RCC 7860 (cell line): ENCODE measurements at regions not wholly inside any gene's neighbourhood (a gene's known extent, or its start where the extent isn't known, plus 50 kb on each side); places are given as distances from the start of the nearest gene placed in this dataset.

ENCODE experiments used
- DNase-seq: peaks from one replicate; pipeline ENCODE4 v3.0.0-alpha.2; 2015; ENCODE audit warnings: low spot score
- FAIRE-seq: peaks from 2 replicates; lab custom pipeline; 2012; peaks lifted over from hg19 to GRCh38; lab: Jason Lieb, UNC

DNA sequence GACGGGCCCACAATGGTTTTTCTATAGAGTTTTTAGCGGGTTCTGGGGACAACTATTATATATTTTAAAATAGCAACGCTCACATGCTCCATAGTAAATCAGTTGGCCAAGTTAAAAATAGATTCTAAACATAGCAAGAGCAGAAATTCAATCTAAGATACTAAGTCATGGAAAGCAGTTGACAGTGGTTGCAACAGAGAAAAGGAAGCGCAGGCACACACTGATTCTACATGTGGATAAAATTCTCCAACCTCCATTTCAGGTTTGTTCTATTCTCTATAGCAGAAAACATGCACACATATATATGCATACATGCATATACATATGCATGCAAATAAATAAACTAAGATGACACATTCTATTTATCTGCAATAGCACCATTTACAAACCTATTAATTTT, 89.6 kb upstream of the HNRNPU start:
- FAIRE-seq (no peak), DNase-seq (no peak)

DNA sequence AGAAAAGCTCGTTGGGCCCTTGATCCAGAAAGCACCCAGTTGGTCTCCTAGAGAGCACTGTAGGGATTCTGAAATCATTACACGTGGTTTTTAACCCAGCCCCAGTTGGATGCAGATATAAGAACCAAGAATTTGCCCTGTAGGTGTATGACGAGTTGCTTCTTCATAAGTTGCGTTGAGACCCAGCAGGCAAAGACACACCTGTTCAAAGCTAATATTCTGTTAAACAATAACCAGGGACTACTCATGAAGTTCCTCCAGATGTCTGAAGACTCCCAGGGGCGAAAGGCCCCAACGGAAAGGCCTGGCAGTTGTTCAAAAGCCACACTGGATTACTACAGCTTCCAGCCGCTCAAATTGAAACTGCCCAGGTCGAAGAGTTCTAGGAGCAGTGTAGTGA, 88.6 kb upstream of the HNRNPU start:
- DNase-seq (no peak), FAIRE-seq (no peak)

DNA sequence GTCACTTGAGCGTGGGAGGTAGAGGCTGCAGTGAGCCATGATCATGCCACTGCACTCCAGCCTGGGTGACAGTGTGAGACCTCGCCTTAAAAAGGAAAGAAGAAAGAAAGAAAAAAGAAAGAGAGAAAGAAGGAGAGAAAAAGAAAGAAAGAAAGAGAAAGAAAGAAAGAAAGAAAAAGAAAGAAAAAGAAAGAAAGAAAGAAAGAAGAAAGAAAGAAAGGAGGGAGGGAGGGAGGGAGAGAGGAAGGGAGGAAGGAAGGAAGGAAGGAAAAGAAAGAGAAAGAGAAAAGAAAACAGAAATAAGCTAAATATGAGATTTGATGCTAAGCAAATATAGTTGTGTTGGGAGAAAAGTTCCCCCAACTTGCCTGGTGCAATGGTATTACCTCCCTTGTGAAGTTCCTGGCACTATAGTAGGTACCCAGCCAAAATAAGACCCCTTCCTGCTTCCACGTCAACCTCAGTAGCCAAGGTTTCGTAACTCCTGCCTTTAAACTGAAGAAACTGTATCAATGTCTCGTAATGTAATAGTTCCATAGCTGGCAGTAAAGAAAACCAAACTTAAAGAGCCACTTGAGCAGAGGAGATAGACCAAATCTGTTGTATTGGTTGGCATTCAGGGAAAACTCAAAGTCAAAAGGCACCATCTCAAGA, 88.1 kb upstream of the HNRNPU start:
- DNase-seq = no peak
- no peak for FAIRE-seq

DNA sequence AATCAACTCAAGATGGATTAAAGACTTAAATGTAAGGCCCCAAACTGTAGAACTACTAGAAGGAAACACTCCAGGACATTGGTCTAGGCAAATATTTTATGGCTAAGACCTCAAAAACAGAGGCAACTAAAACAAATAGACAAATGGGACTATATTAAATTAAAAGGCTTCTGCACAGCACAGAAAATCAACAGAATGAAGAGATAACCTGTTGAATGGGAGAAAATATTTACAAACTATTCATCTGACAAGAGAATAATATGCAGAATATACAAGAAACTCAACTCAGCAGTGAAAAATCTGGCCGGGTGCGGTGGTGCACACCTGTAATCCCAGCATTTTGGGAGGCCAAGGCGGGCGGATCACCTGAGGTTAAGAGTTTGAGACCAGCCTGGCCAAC, 84.1 kb upstream of the HNRNPU start:
- no peak for DNase-seq
- no peak for FAIRE-seq

DNA sequence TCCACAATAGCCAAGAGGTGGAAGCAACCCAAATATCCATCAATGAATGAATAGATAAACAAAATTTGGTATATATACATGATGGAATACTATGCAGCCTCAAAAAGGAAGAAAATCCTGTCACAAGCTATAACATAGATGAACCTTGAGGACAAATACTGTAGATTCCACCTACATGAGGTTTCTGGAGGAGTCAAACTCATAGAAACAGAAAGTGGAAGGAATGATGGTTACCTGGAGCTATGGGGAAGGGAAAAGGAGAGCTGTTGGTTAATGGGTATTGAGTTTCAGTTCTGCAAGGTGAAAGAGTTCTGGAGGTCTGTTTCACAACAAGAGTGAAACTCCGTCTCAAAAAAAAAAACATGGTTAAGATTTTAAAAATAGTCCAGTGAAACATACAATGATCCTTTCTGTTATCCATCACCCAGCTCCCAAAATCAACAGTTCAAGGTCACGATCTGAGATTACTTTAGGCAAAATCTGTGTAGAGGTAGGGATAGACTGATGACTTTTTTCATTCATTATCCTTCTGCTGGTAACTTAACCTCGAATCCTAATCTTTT, 80.8 kb upstream of the HNRNPU start:
- FAIRE-seq (no peak), DNase-seq (no peak)

DNA sequence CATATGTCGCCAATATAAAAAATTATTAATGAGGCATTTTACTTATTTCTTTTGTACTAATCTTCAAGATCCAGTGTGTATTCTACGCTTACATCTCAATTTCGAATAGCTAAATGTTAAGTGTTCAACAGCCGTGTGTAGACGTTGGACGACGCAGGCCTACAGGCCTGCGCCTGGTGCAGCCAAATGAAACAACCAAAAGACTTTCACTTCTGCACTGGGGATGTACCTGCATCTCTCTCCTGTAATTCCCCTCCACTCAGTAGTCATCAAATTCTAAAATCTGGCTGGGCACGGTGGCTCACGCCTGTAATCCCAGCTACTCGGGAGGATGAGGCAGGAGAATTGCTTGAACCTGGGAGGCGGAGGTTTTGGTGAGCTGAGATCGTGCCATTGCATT, 76.8 kb upstream of the HNRNPU start:
- FAIRE-seq (no peak), DNase-seq (no peak)

DNA sequence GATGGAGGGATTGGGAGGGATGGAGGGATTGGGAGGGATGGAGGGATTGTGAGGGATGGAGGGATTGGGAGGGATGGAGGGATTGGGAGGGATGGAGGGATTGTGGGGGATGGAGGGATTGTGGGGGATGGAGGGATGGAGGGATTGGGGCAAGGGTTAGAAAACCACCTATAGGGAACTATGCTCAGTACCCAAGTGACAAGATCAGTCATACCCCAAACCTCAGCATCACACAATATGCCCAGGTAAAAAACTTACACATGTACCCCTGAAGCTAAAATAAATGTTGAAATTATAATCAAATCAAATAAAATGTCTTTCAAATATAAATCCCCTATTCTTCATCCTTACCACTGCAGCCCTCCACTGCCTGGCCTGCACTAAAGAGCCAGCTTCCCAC, 72.8 kb upstream of the HNRNPU start:
- no peak for FAIRE-seq
- no peak for DNase-seq

DNA sequence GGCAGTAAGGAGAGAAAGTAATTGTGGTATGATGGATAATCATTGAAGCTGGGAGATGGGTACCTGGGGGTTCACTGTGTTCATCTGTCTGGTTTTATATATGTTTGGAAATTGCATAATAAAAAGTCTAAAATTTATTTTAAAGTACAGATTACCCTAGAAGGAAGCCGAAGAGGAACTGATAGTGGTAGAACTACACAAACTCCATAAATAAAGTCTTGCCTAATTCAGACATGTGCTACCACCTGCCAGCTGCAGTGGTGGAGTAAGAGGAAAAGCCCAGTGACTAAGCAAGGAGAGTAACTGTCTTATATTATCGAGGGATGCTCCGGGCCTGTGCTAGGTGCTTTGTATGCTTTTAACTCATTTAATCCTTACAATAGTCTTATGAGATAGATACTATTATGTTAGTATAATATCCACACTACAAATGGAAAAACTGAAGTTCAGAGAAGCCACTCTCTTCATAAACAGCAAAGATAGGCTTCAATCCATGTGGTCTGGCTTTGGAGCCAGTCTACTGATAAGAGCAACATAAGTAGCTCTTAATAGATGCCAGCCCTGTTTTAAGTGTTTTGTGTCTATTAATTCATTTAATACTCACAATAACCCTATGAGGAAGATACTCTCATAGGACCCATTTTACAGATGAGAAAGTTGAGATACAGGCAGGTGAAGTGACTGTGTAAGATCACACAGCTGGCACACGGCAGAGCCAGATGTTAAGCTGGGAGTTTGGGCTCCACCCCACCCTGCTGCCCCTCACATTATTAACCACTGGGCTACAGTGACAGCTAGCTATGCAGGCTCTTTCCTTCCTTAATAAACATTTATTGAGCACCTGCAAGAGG, 56.8 kb upstream of the HNRNPU start:
- DNase-seq = no peak
- FAIRE-seq = no peak

DNA sequence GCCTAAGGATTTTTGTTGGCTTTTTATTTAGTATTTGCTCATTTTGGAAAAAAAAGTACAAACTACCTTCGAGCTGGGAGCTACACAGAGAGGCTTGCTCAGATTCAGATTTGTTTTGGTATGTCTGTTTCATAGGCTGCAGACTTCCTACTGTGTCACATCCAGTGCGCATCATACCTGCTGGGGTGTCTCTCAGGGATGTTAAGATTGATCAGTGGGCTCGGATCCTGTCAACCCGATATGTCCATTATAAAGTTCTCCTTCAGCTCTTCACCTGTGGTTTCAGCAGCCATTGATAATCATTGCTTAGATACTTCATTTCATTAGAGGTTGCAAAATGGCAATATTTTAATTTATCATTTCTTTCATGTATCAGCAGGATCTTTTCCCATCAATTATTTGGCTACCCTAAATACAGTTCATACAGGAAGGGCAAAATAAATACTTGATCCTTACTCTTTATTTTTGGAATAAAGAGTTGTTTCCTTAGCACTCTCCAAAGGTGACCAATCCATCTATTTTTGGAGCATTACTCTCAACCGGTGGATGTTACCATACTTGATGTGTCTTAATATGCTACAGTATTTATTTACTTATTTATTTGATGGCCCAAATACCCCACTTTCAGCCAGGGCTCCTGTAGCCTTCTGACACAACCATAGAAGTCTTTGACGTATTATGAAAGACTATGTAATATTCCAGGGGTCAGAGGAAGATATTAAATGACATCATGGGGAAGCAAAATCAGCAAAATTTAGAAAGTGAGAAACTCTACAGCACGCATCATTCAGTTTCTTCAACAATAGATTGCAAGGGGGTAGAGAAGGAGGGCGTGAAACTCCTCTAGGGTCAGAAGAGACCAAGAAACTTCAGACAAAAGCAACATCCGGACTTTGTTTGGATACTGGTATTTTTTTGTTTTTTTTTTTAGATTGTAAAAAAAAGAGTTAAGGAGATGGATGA, 55.3 kb upstream of the HNRNPU start:
- FAIRE-seq (no peak), DNase-seq (no peak)

DNA sequence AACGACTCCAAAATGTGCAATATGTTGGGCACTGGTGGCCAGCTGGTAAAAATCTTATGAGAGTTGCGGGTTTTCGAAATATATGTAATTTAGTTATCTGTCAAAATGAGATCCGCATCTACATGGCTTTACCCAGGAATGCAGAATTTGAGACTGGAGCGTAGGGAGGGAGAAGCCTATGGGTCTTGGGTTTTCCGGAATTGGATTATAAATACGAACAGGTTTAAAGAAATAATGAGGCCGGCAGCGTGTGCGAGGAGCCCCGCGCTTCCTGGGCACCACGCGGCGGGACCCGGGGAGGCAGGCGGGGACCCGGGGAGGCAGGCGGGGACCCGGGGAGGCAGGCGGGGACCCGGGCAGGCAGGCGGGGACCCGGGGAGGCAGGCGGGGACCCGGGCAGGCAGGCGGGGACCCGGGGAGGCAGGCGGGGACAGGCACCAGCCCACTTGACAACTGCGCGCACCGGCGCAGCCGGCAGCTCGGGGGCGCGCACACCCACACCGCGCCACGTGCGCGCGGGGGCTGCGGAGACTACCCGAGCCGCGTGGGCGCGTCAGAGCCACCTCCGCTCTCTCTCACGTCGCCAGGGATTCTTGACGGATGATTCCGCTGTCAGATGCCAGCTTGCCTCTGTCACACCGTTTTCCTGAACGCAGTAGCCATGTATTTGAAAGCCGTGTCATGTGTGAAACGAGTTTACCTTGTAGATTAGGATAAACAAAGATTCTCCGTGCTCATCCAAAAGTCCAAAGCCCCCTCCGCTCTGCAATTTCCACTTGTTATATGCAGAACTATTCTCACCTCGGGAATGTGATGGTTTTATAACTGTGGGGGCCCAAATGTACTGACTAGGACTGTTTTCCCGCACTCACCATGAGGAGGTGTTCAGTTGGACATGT, 54.3 kb upstream of the HNRNPU start:
- FAIRE-seq = no peak
- DNase-seq = no peak

DNA sequence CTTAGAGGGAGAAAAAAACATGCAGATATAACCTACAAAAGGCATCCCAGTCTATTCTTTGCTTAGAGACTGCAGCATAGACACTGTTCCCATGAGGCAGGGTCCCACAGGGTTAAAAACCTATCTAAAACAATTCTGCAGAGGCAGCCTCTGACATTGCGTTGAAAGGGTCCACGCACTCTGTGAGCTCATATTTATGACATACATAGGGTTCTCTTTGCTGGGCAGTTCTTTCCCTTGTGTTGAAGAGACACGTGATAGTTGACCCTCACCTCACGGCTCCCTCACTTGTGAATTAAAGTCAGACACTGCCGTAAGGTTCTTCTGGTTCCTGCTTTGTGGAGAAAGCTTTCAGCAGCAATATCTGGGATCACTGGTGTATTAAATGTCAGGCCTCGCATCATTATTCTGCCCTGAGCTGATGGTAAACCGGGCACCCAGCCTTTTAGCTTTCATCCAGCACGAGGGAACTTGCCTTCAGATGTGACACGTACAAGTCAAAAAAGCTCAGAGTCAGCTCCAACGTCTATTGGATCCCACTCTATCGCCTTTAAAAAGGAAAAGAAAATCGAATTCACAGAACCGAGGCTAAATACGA, 52.8 kb upstream of the HNRNPU start:
- FAIRE-seq = no peak

DNA sequence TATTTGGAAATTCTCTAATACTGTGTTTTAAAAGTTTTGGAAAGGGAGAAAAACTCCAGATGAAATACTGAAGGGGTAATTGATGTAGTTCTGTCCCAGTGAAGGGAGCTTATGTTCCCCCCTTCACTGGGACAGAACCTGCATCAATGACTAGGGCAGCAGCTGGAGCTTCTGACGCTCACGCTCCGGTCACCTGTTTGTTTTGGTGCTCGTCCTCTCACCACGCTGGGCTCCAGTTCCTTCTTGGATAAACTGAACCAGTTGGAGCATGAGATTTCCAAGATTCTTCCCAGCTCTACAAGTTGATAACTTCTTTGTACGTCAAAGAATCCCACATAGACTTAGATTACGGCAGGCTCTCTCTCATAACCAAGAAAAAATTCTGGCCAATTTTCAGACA, 51.4 kb upstream of the HNRNPU start:
- FAIRE-seq (no peak), DNase-seq (no peak)

More for the DNA sequence above, 52.8 kb upstream of the HNRNPU start:
- no peak for DNase-seq

DNA sequence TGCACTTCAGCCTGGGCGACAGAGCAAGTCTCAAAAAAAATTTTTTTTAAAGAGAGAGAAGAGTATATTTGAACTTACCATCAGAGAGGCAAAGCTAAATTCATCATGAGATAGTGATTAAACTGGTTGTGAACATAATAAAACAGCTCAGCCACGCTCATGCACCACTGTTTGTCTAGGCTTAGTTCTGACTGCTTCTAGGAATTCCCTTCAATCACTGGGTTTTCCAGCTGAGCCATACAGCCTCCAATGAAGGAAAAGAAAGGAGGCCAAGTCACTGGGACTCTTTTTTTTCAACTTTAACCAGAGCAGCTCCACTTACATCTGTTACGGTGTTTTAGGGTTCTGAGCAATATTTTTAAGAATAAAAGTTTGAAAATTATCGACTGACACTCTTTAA, 50.4 kb upstream of the HNRNPU start:
- no peak for DNase-seq
- no peak for FAIRE-seq
